ENCODE measurements at regions not wholly inside any gene's neighbourhood (a gene's known extent, or its start where the extent isn't known, plus 50 kb on each side); places are given as distances from the start of the nearest gene placed in this dataset.
"Not testable (repeated sequence)": the region's sequence is repeated elsewhere in the genome, so short reads cannot be mapped to it uniquely, and the experiment has no call there.

DNA sequence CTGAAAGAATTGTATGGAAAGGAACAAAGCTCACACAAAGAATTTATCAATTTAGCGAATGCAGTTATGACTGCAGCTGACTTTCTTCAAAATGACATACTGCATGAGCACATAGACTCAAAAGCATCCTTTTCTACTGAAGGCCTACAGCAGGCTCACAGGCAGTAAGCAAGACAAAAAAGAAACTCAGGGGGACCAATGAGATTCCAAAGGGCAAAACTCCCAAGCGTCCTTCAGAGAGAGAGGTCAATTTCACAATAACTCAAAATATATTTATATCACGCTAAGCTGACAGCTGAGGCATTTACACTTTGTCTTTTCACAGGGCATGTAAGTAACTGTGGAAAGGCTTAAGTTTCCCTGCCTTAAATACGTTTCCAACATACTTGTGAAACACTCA lies 427.9 kb upstream of the RASGRP1 start:
- DNase-seq, result no peak

DNA sequence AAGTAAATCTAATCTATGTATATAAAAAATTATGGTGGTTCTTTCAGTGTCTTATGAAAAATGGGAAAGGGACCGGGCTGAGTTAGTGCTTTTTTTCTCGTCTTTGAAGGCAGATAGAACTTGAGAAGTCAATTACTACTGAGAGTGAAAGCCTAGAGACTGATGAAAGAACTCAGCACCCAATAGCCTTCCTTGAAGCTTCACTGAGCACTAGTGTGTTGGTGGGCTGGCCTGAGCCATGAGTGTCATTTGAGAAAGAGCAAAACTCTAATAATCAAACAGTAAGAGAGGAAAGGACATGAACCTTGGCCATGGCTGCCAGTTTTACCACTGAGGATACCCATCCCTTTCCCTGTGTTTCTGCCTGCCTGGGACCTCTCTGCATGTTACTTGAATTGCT lies 428.3 kb upstream of the RASGRP1 start:
- no peak for DNase-seq

DNA sequence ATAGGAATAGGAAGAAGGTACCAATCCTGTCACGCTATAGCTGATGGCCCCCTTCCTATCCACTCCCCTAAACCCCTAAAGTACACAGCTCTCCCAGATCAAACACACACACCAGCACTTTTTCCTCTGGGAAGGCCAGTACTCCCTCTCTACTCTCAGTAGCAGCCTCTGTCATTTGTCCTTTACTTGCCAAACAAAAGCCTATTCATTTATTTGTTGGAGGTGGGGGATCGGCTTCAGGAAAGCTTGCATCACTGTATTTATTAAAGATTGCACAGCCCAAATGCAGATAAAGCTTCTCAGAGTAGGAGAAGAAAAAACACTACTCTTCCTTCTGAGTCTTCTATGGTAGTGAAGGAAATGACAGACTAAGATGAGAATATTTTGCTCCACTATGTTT lies 429.7 kb upstream of the RASGRP1 start:
- no peak for DNase-seq

DNA sequence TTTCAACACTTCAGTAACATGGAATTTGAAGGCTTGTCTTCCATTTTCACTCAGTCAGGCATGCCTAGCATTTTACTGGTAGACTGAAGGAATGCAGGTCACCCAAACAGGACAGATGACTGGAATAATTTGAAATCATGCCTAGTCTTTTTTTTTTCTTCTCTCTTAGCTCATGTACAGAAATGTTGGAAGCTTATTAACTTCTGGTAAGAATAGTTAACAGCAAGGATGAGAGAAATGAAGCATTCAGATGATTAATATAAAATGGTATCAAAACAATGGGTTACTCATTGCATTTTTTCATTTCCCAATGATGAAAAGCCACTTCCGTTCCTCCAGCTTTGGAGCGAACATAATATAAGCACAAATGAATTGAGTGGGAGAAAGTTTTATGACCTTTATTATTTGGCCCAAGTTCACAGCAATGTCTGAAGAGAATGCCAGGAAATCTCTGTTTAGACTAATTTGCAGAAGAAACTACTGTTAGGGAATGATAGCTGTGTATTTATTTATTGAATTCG lies 431.6 kb upstream of the RASGRP1 start:
- DNase-seq, result no peak

DNA sequence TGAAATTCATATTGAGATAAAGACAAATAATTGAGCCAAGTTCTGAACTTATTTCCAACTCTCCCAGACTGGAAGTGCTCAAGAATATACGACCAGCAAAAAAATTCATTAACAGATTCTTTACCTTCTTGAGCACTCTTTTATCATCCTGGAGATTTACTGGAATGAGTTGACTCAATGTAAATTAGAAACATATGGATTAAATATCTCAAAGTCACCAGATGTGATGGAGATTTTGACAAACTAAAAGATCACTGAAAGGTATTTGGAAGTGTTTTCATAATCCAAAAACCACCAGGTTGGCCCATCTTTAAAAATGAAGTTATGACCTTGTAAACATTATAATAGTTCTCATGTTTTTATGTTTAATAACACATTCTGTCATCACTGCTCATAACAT lies 433.2 kb upstream of the RASGRP1 start:
- DNase-seq, result no peak

DNA sequence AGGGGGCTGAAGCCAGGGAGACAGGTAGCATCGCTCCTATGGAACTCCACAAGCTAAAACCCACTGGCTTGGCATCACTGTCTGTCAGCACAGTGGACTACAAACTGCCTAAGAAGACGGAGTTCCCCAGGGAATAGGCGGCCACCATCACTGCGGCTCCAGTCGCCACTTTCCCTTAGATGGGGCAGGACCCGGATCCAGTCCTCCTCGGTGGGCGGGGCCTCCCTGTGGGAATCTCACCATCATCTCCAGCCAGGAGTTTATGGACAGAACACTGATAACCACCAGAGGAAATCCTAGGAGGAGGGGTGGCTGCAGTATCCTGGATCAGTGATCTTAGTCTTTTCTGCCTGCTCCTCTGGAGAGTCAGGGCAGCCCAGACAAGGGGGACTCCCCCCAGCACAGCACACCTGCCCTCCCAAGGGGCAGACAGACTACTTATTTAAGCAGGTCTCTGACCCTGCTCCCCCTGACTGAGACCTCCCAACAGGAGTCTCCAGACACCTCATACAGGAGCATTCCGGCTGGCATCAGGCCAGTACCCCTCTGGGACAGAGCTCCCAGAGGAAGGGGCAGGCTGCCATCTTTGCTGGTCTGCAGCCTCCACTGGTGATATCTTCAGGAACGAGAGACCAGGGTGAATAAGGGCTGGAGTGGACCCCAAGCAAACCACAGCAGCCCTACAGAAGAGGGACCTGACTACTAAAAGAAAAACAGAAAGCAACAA lies 435.6 kb upstream of the RASGRP1 start:
- DNase-seq, result no peak

DNA sequence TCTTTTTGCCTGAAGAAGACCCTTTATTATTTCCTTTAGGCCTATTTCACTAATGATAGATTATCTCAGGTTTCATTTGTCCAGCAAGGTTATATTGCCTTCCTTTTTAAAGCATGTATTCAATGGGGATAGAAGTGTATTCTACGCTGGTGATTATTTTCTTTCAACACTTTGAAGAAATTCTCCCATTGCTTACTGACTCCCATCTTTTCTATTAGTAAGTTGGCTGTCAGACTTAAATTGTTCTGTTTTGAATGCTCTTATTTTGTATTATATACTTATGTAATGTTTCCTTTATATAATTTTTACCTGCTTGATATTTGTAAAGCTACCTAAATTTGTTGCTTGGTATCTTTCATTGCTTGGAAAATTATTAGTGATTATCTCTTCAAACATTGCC lies 445.1 kb upstream of the RASGRP1 start:
- no peak for DNase-seq

DNA sequence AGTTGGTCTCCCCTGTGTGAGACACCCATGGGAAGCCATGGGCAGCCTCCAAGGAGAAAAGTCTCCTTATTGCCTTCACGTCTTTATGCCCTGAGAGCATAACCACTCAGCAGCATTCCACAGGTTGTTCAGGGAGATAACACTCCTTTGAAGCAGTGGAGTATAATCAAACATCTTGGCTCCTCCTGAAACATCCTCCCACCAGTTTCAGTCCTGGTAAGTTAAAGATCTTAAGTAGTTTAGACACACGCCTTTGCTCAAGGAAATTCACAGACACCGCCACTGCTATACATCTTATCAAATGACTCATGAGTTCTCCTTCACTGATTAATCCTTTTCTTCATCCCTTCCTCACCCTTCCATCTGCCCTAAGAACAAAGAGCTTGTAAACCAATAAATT lies 446.5 kb upstream of the RASGRP1 start:
- DNase-seq, result not testable (repeated sequence)

DNA sequence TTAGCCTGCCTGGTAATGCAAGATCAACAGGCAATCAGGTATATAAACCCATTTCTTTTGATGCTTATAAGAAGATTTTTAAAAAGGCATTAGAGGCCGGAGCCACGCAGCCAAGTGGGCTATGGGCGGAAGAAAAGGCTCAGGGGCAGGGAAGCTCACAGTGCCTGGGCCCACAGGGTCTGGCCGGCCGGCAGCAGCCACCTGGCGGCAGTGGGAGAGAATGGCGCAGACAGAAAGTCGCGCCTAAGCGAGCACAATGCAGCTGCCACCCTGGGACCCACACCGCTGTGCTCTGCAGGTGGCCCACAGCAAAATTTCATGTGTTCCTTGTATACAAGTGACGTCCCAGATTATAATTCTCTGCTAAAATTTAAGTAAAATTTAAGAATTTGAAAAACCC lies 448.6 kb upstream of the RASGRP1 start:
- DNase-seq, result no peak

DNA sequence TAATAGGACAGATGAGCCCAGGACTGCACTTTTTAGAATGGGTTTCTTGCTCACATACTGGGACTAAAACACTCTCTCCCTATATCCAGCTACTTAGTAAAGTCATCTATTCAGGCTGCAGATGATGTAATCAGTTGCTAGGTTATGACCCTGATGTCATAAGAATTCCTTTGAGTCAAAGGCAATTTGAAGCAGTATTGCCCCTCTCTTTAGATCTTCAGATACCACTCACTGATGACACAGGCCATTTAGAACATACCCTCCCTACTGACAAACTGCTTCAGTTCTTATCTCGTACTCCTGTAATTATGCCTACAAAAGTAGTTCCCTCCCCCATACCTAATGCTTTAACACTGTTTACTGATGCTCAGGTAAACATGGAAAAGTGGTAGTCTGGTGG lies 450.1 kb upstream of the RASGRP1 start:
- DNase-seq, result no peak

DNA sequence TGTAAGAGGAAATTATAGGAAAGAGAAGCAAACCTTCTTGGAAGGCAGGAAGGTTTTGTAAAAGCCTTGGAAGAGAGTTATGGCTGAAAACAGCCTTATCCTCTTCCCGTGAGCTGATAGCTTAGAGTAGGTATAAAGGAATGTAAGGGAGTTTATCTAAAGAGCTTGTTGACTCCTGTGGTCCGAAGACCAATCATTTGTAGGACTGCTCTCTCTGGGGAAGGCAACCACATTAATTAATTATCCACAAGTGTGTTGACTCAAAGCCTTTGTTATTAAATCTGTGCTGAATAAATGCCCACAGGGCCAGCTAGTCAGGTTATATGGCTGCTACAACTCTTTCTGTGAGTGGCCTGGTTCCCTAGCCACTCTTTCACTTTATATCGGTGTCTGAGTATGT lies 452.1 kb upstream of the RASGRP1 start:
- no peak for DNase-seq

DNA sequence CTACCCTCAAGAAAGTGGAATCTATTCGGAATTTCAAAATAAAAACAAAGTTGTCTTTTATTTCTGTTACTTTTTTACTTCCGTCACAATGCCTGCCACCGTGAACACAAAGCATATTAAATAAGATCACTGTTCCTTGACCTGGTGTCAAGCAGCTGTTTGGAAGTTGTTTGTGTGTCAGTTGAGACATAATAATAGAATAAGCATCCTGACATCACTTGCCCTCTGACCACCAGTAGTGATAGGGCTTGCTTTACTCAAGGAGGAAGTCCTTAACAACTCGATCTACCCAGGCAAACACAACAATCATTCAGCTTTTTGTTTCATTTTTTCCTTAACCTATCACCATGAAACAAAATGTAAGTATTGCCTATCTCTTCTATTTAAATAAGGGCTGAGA lies 454.4 kb upstream of the RASGRP1 start:
- DNase-seq, result no peak

DNA sequence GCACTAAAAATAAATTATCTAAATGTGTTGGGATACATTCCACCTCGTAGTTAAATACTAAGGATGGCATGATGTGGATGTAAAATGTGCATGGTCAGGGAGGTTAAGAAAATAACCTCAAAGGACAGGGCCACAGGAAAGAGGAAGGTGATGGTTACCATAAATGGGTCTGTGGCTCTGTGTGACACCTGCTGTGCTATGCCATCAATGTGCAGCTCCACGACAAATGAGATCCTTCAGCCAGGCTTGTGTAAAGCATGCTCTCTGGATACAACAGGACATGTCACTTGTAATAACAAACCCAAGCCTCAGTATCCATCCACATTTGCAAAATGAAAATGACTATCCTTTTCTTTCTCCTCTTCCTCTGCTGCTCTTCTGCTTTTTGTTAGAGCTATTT lies 456.7 kb upstream of the RASGRP1 start:
- no peak for DNase-seq

DNA sequence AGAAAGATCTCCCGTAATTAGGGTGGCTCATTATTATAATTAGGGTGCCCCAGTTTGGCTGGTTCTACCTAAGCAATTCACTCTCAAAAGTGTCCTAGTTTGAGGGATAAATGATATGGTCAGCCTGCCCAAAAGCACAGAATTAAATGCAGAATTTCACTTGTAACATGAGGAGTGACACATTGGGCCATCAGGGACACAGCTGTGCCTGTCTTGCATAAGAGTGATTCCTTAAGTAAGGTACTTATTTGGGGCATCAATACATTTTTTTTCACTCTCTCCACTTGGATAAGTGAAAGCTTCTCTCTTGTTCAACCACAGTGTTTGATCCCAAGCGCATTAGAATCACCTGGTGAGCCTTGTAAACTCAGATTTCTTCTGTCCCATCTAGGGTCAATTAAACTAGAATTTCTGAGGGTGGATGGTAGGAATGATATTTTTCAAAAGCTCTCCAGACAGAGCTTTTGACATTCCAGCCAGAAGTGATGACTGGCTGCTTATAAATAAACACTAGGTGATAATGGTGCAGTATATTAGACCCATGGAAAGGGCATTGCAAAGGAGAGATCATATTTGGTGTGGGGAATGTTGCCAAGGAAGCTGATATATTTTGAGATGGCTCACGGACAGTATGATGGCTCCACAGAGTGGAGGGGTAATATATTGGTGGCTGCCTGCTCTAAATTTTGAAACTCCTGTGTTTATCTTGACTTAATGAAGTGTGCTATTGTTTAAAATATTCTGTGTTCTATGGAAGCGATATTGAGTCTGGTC lies 458.1 kb upstream of the RASGRP1 start:
- DNase-seq, result no peak

DNA sequence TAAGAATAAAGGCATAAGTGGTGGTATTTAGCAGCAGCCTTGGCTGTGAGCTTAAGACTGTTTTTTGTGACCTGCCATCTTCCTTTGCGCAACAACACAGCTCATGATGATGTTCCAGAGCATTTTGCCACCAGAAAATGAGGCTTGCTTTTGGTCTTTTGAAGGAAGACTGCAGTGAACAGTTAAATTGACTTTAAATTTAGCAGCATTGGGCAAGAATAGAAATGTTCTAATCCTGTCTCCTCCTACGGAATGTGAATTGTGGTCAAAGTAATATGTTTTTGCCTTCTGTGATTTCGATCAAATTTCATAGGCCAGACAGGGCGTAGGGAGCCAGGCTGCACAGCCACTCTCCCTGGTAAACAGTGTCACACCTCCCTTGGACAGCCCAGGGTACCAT lies 460.7 kb upstream of the RASGRP1 start:
- DNase-seq, result no peak

DNA sequence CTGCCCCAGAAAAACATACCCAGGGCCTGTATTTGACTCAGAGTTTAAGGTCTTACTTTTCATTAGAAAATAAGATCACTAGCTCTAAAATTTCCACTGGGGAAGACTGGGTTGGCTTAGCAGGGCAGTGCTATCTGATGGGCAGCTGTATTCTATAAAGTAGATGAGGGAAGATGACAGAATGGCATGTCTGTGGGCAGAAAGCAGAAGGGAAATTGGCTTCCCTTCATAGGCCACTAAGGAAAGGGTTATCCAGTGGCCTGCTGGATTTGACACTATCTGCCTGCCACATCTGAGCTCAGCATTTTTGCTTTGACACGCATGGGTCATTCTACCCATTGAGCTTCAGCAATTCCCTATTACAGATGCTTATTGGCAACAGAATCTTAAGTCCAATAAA lies 461.3 kb upstream of the RASGRP1 start:
- DNase-seq, result no peak

DNA sequence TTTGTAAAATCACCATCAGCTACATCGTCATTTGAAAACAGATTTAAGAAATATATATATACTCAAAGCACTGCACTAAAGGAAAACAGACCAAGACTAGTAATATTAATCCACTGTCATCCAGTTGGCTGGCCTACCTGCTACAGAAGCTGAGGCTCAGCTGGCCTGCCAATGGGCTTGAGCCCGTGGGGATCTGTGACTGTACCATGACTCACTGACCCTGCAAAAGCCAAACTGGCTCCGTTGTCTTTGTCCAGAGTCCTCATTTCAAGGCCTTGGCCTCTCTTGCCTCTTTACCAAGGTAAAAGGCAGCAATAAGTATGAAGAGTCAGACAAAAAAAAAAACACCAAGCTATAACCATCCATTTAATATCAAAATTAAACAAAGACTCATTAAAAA lies 463.5 kb upstream of the RASGRP1 start:
- DNase-seq, result no peak

DNA sequence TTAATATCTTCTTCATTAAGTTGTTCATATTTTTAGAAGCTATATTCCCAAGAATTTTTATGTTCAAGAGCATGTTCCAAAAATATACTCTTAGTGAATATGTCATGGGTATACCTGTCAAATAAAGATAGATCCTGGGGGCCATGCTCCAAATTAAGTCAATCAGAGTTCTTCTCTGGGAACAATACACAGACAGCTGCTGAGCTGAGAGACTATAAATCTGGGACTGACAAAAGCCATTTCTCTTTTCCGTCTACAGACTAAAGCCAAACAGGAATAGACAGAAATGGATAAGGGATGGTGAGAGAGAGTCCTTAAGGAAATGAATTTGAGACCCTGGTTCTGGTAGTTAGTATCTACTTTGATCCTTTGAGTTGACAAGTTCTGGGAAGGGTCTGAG lies 465.1 kb upstream of the RASGRP1 start:
- DNase-seq, result no peak

DNA sequence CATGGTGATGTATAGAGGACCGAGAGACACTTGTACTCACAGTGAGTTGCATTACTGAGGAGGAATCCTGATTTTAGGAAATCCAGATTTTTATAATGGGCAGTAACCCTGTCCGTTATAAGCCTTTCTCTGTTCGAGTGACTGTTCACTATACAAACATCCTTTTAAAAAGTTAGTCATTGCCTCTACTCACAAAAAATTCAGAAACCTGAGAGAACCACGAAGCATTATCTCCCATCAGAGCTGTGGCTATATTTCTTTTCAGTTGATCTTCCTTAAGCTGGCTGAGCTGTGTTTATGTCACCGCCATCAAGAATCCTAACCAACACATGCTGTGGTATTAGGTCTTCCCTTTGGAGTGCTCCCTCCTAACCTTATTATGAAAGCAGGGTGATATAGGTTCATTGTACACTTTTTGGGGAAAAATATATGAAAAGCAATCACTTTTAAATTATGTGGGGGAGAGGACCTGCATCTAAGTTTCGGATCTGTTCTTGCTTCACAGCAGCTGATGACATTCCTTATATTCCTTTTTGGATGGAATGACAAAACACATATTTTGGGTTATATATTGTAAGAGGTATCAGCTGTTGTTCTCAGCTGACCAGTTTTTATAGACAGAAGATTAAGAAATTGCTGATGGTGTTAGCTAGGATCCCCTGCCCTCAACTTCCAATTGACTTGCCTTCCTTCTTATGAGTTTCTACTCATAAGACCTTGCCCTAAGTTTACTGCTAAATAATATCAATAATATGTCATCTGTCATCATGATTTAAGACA lies 465.9 kb upstream of the RASGRP1 start:
- no peak for DNase-seq

DNA sequence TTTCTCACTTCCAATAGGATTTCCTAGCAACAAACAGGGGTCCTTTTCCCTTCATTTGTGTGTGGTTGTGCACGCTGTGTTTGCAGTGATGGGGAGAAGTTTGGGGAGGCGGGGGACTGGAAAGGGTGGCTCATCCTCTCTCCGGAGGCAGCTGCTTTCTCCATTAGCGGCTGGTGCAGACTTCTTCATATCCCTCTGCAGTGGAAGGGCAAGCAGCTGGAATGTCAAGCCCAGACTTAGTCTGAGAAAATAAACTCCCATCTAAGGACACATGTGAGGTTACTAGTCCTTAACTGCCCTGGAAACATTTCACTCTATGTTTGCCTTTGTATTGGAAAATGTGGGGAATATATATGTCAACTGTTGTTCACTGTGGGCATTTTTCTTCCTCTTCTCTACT lies 467.0 kb upstream of the RASGRP1 start:
- DNase-seq, result no peak

DNA sequence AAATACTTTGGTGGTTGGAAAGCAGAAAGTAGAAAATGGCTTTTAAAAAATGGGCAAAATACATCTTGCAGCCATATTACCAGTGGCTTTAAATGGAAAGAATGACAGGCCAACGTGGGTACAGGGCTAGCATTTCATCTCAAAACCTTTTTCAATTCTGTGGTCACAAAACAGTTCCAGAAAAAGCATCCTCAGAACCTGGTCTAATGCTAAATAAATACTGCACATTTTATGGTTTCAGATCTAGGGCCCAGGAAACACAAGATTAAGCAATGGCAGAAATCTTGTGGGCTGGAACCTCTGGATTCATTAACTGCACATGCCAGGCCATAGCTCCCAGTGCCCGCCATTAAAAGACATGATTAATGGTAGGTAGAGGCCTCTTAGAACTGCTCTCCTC lies 470.2 kb upstream of the RASGRP1 start:
- DNase-seq, result no peak

DNA sequence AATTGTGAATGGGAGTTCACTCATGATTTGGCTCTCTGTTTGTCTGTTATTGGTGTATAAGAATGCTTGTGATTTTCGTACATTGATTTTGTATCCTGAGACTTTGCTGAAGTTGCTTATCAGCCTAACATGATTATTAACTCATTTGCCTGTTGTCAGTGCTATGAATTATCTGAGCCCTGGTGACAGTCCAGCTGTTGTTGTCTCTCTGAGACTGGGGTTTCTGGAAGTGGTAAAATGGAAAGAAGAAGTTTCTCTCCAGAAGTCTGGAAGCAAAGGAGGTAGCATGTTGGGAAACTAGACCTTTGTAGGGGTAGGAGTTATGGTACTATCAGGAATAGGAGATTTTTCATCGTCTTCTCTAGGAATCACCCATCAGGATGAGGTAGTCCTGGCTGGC lies 473.0 kb upstream of the RASGRP1 start:
- not testable (repeated sequence) for DNase-seq

DNA sequence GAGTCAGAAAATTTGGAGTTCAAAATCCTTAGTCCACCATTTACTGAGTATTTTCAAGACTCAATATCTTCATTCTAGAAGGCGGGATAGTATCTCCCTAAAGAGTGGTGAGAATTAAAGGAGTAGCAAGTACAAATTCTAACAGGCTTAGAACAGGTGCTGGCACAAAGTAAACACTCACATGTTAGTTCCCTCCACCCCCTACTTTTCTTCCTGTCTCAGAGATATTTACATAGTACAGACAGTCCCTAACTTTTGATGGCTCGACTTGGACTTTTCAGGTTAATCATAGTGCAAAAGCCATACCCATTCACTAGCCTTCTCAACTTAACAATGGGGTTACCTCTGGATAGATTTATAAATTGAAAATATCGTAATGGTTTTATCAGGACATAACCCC lies 476.2 kb upstream of the RASGRP1 start:
- DNase-seq, result no peak

Data from effector CD8-positive, alpha-beta T cell (primary cell).